ENCODE measurements at regions not wholly inside any gene's neighbourhood (a gene's known extent, or its start where the extent isn't known, plus 50 kb on each side); places are given as distances from the start of the nearest gene placed in this dataset.

GRCh38 chrX:15977644-15978043 is 123.0 kb upstream of the AP1S2 start:
- FAIRE-seq, result no peak

DNA sequence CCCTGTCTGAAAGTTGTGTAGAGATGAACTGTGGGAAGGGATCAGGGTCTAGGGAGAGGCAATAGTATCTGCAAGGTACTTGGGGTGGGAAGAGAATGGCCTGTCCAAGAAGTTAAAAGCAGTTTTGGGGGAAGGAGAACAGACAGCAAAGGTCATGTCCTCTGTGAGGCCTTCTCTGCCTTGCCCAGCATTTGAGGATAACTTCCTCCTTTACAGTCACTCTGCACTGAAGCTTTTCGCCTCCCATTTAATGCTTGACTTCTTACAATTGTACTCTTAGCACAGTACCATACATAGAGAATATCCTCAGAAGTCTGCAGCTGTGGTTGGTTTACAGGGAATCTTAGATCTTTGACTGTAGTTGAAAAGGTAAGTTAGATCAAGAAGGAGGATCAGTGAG is 121.8 kb upstream of the AP1S2 start:
- FAIRE-seq, result no peak

DNA sequence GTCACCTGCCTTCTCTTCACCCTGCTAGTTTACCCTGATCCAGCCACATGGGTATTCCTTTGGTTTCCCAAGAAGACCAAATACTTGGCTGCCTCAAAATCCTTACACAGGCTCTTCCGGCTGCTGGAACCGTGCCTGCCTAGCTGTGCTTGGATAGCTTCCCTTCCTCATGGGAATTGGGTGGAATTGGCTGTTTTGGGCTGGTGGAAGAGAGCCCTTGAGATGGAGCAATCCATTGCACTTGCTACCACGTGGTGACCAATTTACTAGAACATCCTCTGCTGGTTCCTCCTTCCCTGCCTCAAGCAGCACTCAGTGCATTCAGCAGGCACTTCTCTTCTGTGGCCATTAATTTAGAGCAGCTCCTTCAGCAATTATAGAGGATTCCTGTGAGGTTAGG is 119.3 kb upstream of the AP1S2 start:
- no peak for FAIRE-seq

DNA sequence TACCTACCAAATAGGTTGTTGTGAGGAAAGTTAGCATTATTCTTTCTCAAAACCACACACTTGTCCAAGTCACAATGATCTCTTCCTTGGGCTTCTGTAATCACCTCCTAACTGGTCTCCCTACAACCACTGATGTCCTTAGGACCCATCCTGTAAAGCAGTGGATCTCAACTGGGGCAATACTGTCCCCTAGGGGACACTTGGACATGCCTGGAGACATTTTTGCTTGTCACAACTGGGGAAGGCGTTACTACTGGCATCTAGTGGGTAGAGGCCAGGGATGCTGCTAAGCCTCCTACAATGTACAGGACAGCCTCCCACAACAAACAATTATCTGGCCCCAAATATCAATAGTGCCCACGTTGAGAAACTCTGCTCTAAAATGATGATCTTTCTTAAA is 118.7 kb upstream of the AP1S2 start:
- no peak for FAIRE-seq

- peak; percentile 21 for FAIRE-seq
These were observed 117.1 kb upstream of the AP1S2 start for GRCh38 chrX:15971696-15972095.

GRCh38 chrX:15963858-15964257 is 109.2 kb upstream of the AP1S2 start:
- no peak for FAIRE-seq

DNA sequence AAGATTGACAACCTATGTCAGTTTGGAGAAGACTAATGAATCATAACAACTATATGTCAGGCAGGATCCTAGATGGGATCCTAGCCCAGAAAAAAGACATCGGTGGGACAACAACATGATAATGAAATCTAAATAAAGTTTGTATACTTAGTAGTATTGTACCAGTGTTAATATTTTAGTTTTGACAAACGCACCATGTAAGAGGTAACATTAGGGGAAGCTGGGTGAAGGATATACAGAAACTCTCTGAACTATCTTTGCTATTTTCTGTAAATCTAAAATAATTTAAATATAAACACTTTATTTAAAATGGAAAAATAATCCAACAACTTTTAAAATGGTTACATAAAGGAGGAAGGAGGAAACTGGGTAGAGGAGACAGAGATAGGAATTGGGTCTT is 105.6 kb upstream of the AP1S2 start:
- no peak for FAIRE-seq

DNA sequence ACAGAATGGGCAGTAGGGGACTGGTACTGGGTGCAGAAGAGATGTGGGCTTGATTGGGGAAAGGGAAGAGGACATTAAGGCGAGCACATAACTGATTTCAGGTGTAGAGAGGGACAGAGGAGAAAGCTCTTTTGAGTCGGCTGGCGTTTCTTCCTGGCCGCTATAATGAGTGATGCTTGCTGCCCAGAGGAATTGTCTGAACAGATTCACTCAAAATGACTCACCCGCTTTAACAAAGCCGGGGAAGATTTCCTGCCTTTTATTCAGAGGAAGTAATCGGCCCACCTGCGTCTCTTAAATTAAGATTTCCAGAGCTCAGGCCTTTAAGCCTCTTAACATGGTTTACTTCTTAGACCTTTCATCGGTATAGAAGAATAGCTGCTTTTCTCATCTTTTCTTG is 102.1 kb upstream of the AP1S2 start:
- FAIRE-seq, result no peak

GRCh38 chrX:15953801-15954200 is 99.2 kb upstream of the AP1S2 start:
- FAIRE-seq, result no peak

DNA sequence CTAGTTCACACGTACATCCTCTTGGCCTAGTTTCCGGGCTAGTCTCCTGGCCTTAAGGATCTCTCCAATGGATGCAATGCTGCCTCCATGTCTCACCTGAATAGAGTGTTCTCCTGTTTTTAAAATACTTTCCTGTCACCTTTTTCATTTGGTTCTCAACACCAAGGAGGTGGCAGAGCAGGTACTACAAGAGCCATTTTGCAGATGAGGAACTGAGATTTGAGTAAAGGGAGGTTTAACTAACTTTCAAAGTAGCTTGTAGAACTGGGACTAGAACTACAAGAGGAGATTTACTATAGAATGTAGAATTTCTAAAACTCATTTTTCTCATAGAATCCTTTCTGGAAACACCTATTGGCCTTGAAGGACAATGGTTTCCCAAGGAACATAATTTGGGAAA is 97.6 kb upstream of the AP1S2 start:
- FAIRE-seq, result no peak

GRCh38 chrX:15948318-15948660 is 93.7 kb upstream of the AP1S2 start:
- no peak for FAIRE-seq

GRCh38 chrX:15947648-15948317 is 93.2 kb upstream of the AP1S2 start:
- FAIRE-seq, result no peak

DNA sequence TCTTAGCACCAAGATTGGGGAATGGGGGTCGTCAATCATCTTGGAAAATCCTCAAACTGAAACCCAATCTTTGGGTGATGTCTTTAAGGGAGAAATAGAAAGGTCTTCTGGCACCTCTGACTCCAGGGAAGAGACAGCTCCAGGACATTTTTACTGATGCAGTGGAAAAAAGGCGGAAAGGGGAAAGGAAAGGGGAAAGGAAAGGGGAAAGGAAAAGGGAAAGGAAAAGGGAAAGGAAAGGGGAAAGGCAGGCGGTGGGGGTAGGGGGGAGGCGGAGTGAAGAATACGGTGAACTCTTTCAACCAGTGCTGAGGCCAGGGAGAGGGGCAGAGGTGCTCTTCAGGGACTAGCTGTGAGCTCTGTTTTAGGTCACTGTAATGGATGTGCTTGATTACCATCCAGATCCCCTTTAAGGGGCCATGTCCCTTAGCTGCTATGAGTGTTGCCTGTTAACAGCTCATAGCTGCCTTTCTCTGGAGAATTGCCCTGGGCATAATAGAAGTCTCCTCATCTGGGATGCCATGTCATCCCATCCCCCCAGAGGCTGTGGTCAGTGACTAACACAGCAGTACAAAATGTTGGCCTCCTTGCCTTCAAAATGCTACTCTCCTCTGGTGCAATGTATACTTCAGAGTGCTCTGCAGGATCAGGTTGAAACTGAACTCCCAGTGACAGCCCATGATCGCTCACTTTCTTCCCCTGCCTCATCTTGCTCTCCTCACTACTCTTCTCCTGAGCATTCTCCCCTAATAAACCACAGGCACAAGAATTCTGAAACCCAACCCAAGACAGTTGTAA is 92.4 kb upstream of the AP1S2 start:
- FAIRE-seq, result no peak

DNA sequence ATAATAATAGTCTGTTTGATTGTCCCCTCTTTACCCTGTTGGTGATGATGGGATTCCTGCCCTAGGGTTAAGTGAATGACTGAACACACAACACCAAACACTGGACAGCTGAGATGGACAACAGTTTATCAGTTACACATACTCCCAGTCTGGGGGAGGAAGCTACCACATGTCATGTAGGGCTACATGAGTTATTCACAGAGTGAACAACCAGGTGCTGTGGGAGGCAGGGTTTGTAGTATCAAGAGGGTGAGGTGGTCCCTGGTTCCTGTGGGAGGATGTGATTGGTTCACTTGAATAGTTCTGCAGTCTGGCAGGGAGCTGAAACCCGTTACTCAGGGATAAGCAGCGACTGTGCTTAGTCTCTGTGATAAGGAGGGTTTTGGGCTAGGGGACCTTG is 88.8 kb upstream of the AP1S2 start:
- FAIRE-seq, result no peak

DNA sequence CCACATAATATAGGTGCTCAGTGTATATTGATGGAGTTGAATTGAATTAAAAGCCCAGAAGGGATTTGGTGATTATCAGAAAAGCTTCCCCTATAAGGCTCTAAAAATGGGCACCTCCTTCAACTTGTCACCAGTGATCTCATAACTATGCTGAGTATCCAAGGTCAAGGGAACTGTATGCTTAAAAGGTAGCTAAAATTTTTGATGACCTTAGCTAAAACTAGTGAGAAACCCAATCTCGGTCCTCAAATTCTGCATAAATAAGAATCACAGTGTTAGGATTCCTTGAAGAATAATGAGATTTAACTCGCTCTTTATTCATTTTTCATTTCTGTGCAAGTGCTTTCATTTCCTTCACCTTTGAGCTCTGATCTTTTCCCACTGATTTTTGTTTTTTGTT is 87.7 kb upstream of the AP1S2 start:
- no peak for FAIRE-seq

- peak; percentile 21 for FAIRE-seq
These were observed 85.1 kb upstream of the AP1S2 start for GRCh38 chrX:15939737-15940136.

- no peak for FAIRE-seq
These were observed 83.5 kb upstream of the AP1S2 start for GRCh38 chrX:15938072-15938471.

DNA sequence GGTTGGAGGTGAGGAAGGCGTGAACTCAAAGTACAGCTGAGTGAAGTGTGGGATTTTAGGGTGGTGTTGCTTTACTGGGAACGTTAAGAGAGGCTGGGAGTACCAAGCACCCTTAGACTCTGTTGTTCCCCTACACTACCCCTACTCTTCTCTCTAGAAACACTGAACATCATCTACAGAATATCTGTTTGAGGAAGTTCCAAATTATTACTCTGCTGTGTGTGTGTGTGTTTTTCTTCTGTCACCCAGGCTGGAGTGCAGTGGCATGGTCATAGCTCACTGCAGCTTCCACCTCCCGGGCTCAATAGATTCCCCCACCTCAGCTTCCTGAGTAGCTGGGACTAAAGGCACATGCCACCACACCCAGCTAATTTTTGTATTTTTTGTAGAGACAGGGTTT is 76.7 kb upstream of the AP1S2 start:
- no peak for FAIRE-seq

- no peak for FAIRE-seq
These were observed 76.0 kb upstream of the AP1S2 start for GRCh38 chrX:15930585-15930984.

DNA sequence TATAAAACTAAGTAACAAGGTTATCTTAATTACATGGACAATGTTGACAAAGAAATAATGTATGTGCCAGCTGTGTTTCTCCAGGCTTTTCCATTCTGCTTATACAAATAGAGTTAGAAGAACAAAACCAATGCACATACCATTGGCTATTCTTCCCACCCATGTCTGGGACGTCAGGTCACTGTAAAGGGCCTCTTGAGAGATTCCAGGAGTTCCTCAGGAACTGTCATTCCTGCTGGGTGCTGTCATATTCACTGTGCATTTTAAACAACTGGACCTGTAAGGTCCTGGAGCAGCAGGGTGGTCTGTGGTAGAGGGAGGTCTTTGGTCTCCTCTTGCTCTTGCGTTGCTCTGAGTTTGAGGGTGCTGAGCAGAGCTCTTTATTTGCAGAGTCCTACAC is 74.6 kb upstream of the AP1S2 start:
- FAIRE-seq, result no peak

DNA sequence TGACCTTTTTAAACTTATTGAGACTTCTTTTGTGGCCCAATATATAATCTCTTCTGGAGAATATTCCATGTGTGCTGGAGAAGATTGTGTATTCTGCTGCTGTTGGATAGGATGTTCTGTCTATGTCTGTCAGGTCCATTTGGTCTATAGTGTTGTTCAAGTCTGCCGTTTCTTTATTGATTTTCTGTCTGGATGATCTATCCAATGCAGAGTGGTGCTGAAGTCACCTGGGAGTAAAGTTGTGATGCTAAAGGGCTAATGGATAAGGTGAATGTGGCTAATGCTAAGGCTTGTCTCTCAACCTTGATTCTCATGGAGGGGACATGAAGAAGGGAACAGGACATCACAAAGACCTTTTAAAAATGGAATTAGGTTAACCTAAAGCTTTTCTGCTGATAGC is 72.0 kb upstream of the AP1S2 start:
- FAIRE-seq, result no peak

- no peak for FAIRE-seq
These were observed 63.4 kb upstream of the AP1S2 start for GRCh38 chrX:15918003-15918402.

DNA sequence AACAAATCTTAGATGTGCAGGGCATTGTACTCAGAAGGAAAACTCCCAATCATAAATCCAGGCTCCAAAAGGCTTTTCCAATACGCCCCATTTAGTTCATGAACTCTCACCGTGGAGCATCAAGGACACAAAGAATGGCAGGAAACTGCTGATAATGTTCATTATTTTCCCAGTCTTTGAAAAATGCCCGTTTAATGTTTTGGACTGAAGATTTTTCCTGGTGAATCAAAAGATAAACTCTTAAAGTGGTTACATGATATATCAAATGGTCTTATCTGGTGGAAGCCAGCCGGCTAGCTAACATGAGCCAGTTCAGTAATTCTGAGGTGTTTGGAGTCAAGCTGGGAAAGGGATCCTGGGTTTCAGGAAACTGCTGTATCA is 62.1 kb upstream of the AP1S2 start:
- no peak for FAIRE-seq

GRCh38 chrX:15915959-15916703 is 61.5 kb upstream of the AP1S2 start:
- no peak for FAIRE-seq

All from colon (tissue), 2 donors.